K562 (cell line): ENCODE measurements at regions not wholly inside any gene's neighbourhood (a gene's known extent, or its start where the extent isn't known, plus 50 kb on each side); places are given as distances from the start of the nearest gene placed in this dataset.

Experiments used
- HDAC6 ChIP-seq: IDR thresholded peaks from 2 replicates; pipeline ENCODE4 v1.6.1; 2012; ENCODE audit warnings: low read depth, mild to moderate bottlenecking, control low read depth, inconsistent platforms, low read length, moderate library complexity
- L3MBTL2 ChIP-seq: fragments of 450-650 bp; IDR thresholded peaks from 2 replicates; pipeline ENCODE4 v1.6.1; 2016; ENCODE audit warnings: mild to moderate bottlenecking, moderate library complexity
- MAFF ChIP-seq: IDR thresholded peaks from 2 replicates; pipeline ENCODE4 v1.6.1; 2012; ENCODE audit warnings: low read length, improper control_type of control experiment
- MAZ ChIP-seq, 2 experiments: fragments of 450-650 bp in 1 of 2; sonication (generic) in 1 of 2; formaldehyde crosslinking; IDR thresholded peaks in 1 of 2; conservative IDR thresholded peaks in 1 of 2; 2 replicates each; pipeline versions ENCODE4 v1.4.0 to v1.5.0; 2020; ENCODE audit warnings: mild to moderate bottlenecking in 1 of 2, missing genetic modification reagents in 1 of 2
- NR2C2 ChIP-seq, 2 experiments: fragments of 200-800 bp in 1 of 2; sonication (Bioruptor generic) in 1 of 2; sonication (generic) in 1 of 2; formaldehyde crosslinking in 1 of 2; IDR thresholded peaks; 2 replicates each; pipeline versions ENCODE4 v1.6.1 to v1.8.0; 2016 to 2022; ENCODE audit warnings: mild to moderate bottlenecking in 1 of 2, missing compliant biosample characterization in 1 of 2, missing genetic modification characterization in 1 of 2, missing genetic modification reagents in 1 of 2
- NR4A1 ChIP-seq, 2 experiments: fragments of 250-450 bp in 1 of 2; fragments of 450-650 bp in 1 of 2; sonication (Bioruptor Pico) in 1 of 2; IDR thresholded peaks; 2 replicates each; pipeline versions ENCODE4 v1.4.0 to v1.6.1; 2016 to 2020; ENCODE audit warnings: mild to moderate bottlenecking in 2 of 2, missing compliant biosample characterization in 1 of 2, missing genetic modification characterization in 1 of 2, moderate library complexity in 1 of 2
- POLR2A ChIP-seq: fragments of 450-650 bp; conservative IDR thresholded peaks from 2 replicates; pipeline ENCODE4 v1.6.1; 2016
- RAD51 ChIP-seq: fragments of 450-650 bp; IDR thresholded peaks from 2 replicates; pipeline ENCODE4 v1.7.1; 2016; ENCODE audit warnings: low read depth, mild to moderate bottlenecking, borderline replicate concordance
- SMARCA5 ChIP-seq: fragments of 450-650 bp; IDR thresholded peaks from 2 replicates; pipeline ENCODE4 v1.6.1; 2016
- TOE1 ChIP-seq, 2 experiments: fragments of 450-650 bp in 1 of 2; sonication (generic) in 1 of 2; formaldehyde crosslinking in 1 of 2; IDR thresholded peaks; 2 replicates each; pipeline versions ENCODE4 v1.7.1 to v1.8.0; 2016 to 2022; ENCODE audit warnings: borderline replicate concordance in 2 of 2, mild to moderate bottlenecking in 2 of 2, antibody characterized with exemption in 1 of 2, inconsistent platforms in 1 of 2, low read depth in 1 of 2, missing genetic modification reagents in 1 of 2, moderate library complexity in 1 of 2
- ZBTB7A ChIP-seq: IDR thresholded peaks from 2 replicates; pipeline ENCODE4 v1.6.1; 2011; ENCODE audit warnings: low read depth, mild to moderate bottlenecking, low read length, moderate library complexity, borderline replicate concordance; ENCODE audit not compliant: control insufficient read depth
- ZKSCAN1 ChIP-seq: fragments of 150-350 bp; IDR thresholded peaks from 2 replicates; pipeline ENCODE4 v1.6.1; 2016; ENCODE audit warnings: low read depth, low read length
- ZNF699 ChIP-seq: fragments of 250-450 bp; sonication (Bioruptor Pico); IDR thresholded peaks from 2 replicates; pipeline ENCODE4 v1.8.0; 2021; ENCODE audit warnings: mild to moderate bottlenecking, moderate library complexity; ENCODE audit not compliant: insufficient replicate concordance
- TF ChIP-seq, protein P1 (sequence below): sonication (generic); formaldehyde crosslinking; IDR thresholded peaks from 2 replicates; pipeline ENCODE4 v1.5.0; 2020; ENCODE audit warnings: missing genetic modification reagents
- TF ChIP-seq, protein P2 (sequence below): fragments of 450-650 bp; formaldehyde crosslinking; IDR thresholded peaks from 2 replicates; pipeline ENCODE4 v1.4.0; 2020; ENCODE audit warnings: mild to moderate bottlenecking
- TF ChIP-seq, protein P3 (sequence below): sonication (generic); formaldehyde crosslinking; IDR thresholded peaks from 2 replicates; pipeline ENCODE4 v1.8.1; 2023; ENCODE audit warnings: mild to moderate bottlenecking, missing genetic modification reagents
- TF ChIP-seq, protein P4 (sequence below): fragments of 250-450 bp; sonication (Bioruptor Pico); IDR thresholded peaks from 2 replicates; pipeline ENCODE4 v1.4.0; 2020

DNA sequence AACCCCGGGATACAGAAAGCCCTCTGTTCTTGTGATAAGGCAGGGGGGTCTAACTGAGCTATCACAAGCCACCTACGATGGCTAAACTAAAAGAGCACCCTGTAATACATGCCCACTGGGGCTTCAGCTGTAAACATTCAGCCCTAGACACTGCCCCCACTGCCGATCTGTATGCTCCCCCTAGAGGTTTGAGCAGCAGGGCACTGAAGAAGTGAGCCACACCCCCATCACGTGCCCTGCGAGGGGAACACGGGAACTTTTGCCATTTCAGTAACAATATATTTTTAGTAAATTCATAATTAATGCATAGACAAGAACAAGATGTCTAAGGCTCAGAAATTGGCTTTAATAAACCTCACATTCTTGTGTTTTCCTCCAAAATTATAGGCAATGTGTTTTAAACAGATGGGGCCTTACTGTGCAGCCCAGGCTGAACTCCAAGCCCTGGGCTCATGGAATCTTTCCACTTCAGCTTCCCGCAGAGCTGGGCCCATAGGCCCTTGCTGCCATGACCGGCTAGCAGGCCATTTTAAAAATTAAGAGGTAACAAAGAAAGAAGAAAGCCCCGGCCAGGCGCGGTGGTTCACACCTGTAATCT, 235.3 kb upstream of the SFRP2 start (continued):
- TF ChIP-seq MAZ (CRISPR knock-in tag; conservative IDR thresholded peaks at IDR 0.05 in 1 of 2, IDR thresholded peaks at IDR 0.05 in 1 of 2) (peak in 1 of 2 experiments; percentile 49; a peak in 1 of 4 replicates), RAD51 (peak; percentile 82), ZKSCAN1 (no peak), ZNF699 (CRISPR knock-in tag) (no peak), NR4A1 (CRISPR knock-in tag; IDR thresholded peaks at IDR 0.05) (no peak), NR4A1 (tag; IDR thresholded peaks at IDR 0.05) (no peak), POLR2A (no peak), SMARCA5 (no peak), TOE1 (IDR thresholded peaks at IDR 0.05; ENCODE audit: borderline replicate concordance) (no peak), TOE1 (CRISPR knock-in tag; IDR thresholded peaks at IDR 0.05; ENCODE audit: borderline replicate concordance, low read depth) (no peak), ZBTB7A (no peak), HDAC6 (no peak), L3MBTL2 (peak; percentile 52), MAFF (no peak), NR2C2 (CRISPR knock-in tag; IDR thresholded peaks at IDR 0.05) (no peak), NR2C2 (tag; IDR thresholded peaks at IDR 0.05) (no peak)
- TF ChIP-seq, protein P1, sequence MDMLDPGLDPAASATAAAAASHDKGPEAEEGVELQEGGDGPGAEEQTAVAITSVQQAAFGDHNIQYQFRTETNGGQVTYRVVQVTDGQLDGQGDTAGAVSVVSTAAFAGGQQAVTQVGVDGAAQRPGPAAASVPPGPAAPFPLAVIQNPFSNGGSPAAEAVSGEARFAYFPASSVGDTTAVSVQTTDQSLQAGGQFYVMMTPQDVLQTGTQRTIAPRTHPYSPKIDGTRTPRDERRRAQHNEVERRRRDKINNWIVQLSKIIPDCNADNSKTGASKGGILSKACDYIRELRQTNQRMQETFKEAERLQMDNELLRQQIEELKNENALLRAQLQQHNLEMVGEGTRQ (CRISPR knock-in tag), result peak; percentile 89
- TF ChIP-seq, protein P2, sequence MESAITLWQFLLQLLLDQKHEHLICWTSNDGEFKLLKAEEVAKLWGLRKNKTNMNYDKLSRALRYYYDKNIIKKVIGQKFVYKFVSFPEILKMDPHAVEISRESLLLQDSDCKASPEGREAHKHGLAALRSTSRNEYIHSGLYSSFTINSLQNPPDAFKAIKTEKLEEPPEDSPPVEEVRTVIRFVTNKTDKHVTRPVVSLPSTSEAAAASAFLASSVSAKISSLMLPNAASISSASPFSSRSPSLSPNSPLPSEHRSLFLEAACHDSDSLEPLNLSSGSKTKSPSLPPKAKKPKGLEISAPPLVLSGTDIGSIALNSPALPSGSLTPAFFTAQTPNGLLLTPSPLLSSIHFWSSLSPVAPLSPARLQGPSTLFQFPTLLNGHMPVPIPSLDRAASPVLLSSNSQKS (CRISPR knock-in tag), result no peak
- TF ChIP-seq, protein P3, sequence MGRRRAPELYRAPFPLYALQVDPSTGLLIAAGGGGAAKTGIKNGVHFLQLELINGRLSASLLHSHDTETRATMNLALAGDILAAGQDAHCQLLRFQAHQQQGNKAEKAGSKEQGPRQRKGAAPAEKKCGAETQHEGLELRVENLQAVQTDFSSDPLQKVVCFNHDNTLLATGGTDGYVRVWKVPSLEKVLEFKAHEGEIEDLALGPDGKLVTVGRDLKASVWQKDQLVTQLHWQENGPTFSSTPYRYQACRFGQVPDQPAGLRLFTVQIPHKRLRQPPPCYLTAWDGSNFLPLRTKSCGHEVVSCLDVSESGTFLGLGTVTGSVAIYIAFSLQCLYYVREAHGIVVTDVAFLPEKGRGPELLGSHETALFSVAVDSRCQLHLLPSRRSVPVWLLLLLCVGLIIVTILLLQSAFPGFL (CRISPR knock-in tag), result no peak
- TF ChIP-seq, protein P4, sequence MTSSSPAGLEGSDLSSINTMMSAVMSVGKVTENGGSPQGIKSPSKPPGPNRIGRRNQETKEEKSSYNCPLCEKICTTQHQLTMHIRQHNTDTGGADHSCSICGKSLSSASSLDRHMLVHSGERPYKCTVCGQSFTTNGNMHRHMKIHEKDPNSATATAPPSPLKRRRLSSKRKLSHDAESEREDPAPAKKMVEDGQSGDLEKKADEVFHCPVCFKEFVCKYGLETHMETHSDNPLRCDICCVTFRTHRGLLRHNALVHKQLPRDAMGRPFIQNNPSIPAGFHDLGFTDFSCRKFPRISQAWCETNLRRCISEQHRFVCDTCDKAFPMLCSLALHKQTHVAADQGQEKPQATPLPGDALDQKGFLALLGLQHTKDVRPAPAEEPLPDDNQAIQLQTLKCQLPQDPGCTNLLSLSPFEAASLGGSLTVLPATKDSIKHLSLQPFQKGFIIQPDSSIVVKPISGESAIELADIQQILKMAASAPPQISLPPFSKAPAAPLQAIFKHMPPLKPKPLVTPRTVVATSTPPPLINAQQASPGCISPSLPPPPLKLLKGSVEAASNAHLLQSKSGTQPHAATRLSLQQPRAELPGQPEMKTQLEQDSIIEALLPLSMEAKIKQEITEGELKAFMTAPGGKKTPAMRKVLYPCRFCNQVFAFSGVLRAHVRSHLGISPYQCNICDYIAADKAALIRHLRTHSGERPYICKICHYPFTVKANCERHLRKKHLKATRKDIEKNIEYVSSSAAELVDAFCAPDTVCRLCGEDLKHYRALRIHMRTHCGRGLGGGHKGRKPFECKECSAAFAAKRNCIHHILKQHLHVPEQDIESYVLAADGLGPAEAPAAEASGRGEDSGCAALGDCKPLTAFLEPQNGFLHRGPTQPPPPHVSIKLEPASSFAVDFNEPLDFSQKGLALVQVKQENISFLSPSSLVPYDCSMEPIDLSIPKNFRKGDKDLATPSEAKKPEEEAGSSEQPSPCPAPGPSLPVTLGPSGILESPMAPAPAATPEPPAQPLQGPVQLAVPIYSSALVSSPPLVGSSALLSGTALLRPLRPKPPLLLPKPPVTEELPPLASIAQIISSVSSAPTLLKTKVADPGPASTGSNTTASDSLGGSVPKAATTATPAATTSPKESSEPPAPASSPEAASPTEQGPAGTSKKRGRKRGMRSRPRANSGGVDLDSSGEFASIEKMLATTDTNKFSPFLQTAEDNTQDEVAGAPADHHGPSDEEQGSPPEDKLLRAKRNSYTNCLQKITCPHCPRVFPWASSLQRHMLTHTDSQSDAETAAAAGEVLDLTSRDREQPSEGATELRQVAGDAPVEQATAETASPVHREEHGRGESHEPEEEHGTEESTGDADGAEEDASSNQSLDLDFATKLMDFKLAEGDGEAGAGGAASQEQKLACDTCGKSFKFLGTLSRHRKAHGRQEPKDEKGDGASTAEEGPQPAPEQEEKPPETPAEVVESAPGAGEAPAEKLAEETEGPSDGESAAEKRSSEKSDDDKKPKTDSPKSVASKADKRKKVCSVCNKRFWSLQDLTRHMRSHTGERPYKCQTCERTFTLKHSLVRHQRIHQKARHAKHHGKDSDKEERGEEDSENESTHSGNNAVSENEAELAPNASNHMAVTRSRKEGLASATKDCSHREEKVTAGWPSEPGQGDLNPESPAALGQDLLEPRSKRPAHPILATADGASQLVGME (CRISPR knock-in tag), result no peak
